ENCODE measurements at regions not wholly inside any gene's neighbourhood (a gene's known extent, or its start where the extent isn't known, plus 50 kb on each side); places are given as distances from the start of the nearest gene placed in this dataset.
A peak's percentile ranks its signal among the peaks of the same experiment; 100 is the strongest.

DNA sequence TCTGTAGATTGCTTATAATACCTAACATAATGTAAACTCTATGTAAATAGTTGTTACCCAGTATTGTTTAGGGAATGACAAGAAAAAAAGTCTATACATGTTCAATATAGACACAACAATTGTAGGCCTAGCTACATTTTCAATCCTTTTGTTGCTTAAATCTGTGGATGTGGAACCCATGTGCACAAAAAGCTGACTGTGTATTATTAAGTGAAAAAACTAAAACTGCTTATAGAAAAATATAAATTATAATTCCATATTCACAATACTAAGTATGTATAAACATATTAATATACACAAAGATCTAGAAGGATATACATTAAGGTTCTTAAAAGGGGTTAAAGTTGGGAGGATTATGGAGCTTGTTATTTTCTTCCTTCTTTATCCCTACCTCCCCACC is 188.7 kb downstream of the PIK3R1 start:
- Mint-ChIP-seq H3K36me3 (ENCODE audit: low read depth) (peaks cover 2% of the 10 kb centered on the region), H3K27ac (no peak overlapping the region), H3K4me1 (ENCODE audit: low read depth) (peaks cover 30% of the 10 kb centered on the region), H3K9me3 (peaks cover 11% of the 10 kb centered on the region), H3K4me3 (no peak overlapping the region), H3K27me3 (ENCODE audit: insufficient read depth) (no peaks in the 10 kb centered on the region)
- intact Hi-C loops (cut with micrococcal nuclease) = no loop called here
- DNase-seq (ENCODE audit: low spot score) = no peak

DNA sequence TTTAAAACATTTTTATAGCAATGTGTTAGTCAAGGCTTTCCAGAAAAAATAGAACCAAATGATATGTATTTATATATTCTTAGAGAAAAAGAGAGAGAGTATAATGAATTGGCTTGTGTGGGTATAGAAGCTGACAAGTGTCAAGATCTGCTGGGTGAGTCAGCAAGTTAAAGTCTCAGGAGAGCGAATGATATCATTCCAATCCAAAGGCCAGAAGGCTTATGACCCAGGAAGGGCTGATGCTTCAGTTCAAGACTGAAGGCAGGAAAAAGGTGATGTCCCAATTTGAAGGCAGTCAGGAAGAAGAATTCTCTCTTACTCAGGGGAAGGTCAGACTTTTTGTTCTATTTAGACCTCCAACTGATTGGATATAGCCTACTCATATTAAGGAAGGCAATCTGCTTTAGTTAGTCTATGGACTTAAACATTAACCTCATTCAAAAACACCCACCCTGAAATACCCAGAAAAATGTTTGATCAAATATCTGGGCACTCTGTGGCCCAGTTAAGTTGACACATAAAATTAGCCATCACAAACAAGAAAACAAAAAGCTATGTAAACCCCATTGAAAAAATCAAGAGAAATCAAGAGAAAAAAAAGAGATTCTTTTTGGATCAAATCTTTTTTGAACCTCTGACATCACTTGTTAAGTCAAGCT is 189.6 kb downstream of the PIK3R1 start:
- H3K27me3 Mint-ChIP-seq (ENCODE audit: insufficient read depth) = no peaks in the 10 kb centered on the region
- peaks cover 30% of the 10 kb centered on the region for H3K4me1 Mint-ChIP-seq (ENCODE audit: low read depth)
- H3K36me3 Mint-ChIP-seq (ENCODE audit: low read depth) = peaks cover 2% of the 10 kb centered on the region
- peaks cover 11% of the 10 kb centered on the region for H3K9me3 Mint-ChIP-seq
- intact Hi-C loops (cut with micrococcal nuclease) = loop anchor here (5.0 kb wide), 1 partner anchor 38 kb away; no protein-coding TSS in a partner anchor
- DNase-seq (ENCODE audit: low spot score) = no peak
- no peak overlapping the region for H3K4me3 Mint-ChIP-seq
- no peak overlapping the region for H3K27ac Mint-ChIP-seq

DNA sequence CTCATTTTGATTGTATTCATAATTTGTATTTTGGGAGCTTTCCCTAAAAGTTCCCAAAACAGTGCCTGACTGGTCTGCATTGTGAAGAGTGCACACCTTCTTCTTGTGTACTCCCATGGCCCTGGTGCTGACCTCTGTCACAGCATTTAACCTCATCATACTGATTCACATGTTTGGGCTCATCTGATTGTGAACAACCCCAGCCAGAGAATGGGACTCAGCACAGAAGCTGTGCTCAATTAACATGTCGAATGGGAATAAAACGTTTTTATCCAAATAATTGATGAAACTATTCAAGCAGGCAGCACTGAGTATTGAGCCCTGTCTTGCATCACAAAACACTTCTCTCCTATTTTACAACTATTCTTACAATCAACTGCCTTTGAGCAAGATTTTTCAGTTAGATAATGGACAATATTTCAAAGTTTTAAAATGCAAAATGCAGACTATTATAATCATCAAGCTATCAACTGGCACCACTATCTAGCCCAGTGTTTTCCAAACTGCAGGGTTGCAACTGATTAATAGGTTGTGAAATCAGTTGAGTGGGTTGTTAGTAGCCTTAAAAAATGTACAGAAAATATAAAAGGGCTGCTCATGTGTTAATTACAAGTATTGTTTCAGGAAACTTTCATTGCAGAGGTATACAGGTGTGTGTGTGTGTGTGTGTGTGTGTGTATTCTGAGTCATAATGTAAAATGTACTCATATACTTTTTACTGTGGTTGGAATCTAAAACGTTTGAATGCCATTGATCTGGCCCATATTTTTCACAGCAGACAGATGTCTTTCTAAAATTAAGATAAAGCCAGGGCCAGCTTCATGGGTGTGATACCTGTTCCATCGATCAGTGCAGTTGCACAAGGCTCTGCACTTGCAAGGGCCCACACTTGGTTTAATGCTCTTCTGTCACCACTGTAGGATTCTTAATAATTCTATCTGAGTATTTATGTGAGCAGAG is 190.5 kb downstream of the PIK3R1 start:
- Mint-ChIP-seq H3K36me3 (ENCODE audit: low read depth) (peaks cover 2% of the 10 kb centered on the region), H3K27ac (peak overlapping the region; percentile 81), H3K9me3 (peaks cover 11% of the 10 kb centered on the region), H3K4me1 (ENCODE audit: low read depth) (peaks cover 30% of the 10 kb centered on the region), H3K4me3 (peak overlapping the region; percentile 47), H3K27me3 (ENCODE audit: insufficient read depth) (peaks cover 2% of the 10 kb centered on the region)
- intact Hi-C loops (cut with micrococcal nuclease) = loop anchor here (1.0 to 5.0 kb wide), 6 partner anchors 19 to 61 kb away; no protein-coding TSS in a partner anchor
- DNase-seq (ENCODE audit: low spot score) = no peak

DNA sequence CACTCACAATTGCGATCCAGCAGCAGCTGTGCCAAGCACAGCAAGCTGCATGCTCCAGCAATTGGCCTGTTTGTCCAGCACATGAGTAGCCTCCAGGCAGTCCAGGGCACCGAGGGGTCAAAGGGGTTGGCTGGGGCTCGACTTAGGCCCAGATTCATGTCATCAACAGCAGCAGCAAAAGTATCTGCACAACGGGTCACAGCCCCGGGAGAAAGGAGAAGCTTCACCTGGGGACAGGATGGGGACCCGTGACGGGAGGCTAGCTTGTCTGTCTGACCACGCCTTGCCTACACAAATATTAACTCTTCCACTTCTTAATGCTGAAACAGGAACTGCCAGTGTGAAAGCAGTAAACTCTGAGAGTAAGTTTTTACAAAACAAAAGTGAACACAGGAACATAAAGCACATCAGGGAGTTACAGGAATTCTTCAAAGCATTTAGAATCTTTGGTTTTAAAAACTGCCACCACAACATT is 191.2 kb downstream of the PIK3R1 start:
- Mint-ChIP-seq H3K4me3 (peak overlapping the region; percentile 47), H3K4me1 (ENCODE audit: low read depth) (peaks cover 30% of the 10 kb centered on the region), H3K27ac (peak overlapping the region; percentile 81), H3K27me3 (ENCODE audit: insufficient read depth) (peaks cover 2% of the 10 kb centered on the region), H3K9me3 (peaks cover 6% of the 10 kb centered on the region), H3K36me3 (ENCODE audit: low read depth) (peaks cover 2% of the 10 kb centered on the region)
- intact Hi-C loops (cut with micrococcal nuclease) = loop anchor here (1.0 to 5.0 kb wide), 6 partner anchors 18 to 62 kb away; no protein-coding TSS in a partner anchor
- DNase-seq (ENCODE audit: low spot score) = no peak

DNA sequence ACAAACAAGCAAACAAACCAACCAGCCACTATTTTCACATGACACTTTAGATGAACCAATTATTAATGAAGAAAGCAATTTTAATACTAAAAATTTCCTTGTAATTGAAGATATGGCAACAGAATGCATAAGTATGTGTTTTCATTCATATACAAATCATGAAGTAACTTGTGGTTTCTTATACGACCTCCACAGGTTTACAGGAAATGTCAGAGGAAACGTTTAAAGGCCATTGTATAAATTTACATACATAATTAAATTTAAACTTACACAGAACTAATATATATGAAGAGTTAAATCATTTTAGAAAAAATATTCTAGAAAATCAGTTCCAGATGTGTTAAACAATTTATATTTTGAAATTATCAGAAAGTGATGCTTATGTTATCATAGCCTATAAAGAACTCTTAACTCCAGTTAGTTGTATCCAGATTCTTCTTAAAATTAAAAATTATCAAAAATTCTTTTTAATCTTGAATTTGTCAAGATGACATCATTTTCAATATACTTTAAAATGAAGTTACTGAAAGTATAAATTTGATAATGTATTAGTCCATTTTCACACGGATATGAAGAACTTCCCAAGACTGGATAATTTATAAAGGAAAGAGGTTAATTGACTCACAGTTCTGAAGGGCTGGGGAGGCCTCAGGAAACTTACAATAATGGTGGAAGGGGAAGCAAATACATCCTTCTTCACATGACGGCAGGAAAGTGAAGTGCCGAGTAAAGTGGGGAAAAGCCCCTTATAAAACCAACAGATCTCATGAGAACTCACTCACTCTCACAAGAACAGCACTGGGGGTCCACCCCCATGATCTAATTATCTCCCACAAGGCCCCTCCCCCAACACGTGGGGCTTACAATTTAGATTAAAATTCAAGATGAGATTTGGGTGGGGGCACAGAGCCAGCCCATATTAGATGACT is 192.0 kb downstream of the PIK3R1 start:
- Mint-ChIP-seq H3K4me3 (peak overlapping the region; percentile 47), H3K27me3 (ENCODE audit: insufficient read depth) (peaks cover 2% of the 10 kb centered on the region), H3K27ac (peak overlapping the region; percentile 81), H3K4me1 (ENCODE audit: low read depth) (peaks cover 30% of the 10 kb centered on the region), H3K9me3 (peaks cover 3% of the 10 kb centered on the region), H3K36me3 (ENCODE audit: low read depth) (peaks cover 2% of the 10 kb centered on the region)
- intact Hi-C loops (cut with micrococcal nuclease) = loop anchor here (2.0 to 5.0 kb wide), 3 partner anchors 40 to 63 kb away; no protein-coding TSS in a partner anchor
- DNase-seq (ENCODE audit: low spot score) = no peak

DNA sequence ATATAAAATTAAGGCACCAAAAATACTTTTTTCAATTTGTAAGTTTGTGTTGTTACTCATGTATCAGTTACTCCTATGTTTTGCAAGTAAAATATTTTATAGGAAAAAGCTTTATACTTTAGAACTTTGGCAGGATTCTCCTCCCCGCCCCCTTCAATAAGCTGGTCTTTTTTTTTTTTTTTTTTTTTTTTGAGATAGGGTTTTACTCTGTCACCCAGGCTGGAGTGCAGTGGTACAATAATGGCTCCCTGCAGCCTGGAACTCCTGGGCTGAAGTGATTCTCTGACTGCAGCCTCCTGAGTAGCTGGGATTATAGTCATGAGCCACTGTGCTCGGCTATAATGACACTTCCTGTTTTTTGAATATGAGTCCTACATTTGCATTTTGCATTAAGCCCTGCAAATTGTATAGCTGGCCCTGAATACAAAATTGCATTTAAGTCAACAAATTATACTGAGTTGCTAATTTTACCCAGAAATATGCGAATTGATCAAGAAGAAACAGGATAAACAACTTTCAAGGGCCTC is 192.9 kb downstream of the PIK3R1 start:
- peaks cover 3% of the 10 kb centered on the region for H3K36me3 Mint-ChIP-seq (ENCODE audit: low read depth)
- peaks cover 30% of the 10 kb centered on the region for H3K4me1 Mint-ChIP-seq (ENCODE audit: low read depth)
- no peak for DNase-seq (ENCODE audit: low spot score)
- peaks cover 2% of the 10 kb centered on the region for H3K27me3 Mint-ChIP-seq (ENCODE audit: insufficient read depth)
- intact Hi-C loops (cut with micrococcal nuclease) = loop anchor here (5.0 kb wide), 1 partner anchor 41 kb away; no protein-coding TSS in a partner anchor
- no peak overlapping the region for H3K27ac Mint-ChIP-seq
- H3K9me3 Mint-ChIP-seq = peaks cover 3% of the 10 kb centered on the region
- no peak overlapping the region for H3K4me3 Mint-ChIP-seq

DNA sequence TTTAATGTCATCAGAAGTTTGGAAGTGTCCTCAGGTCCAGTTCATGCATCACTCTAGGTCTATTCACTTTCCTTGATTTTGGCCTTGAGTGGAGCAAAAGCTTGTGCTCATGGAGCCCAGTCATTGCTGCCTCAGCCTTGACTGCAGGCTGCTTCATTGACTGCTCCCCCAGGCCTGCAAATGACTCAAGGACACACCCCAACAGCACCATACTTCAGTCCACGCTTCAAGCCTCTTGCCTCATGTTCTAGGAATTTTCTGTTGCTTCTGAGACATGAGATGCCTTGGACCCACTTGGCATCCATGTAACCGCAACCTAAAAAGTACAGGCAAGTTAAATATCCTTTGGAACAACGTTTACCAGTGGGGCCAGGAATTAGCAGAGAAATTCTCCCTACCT is 193.7 kb downstream of the PIK3R1 start:
- Mint-ChIP-seq H3K4me1 (ENCODE audit: low read depth) (peaks cover 30% of the 10 kb centered on the region), H3K36me3 (ENCODE audit: low read depth) (peaks cover 3% of the 10 kb centered on the region), H3K27me3 (ENCODE audit: insufficient read depth) (peaks cover 2% of the 10 kb centered on the region), H3K4me3 (no peak overlapping the region), H3K9me3 (peaks cover 3% of the 10 kb centered on the region), H3K27ac (no peak overlapping the region)
- no peak for DNase-seq (ENCODE audit: low spot score)
- intact Hi-C loops (cut with micrococcal nuclease) = loop anchor here (5.0 kb wide), 1 partner anchor 42 kb away; no protein-coding TSS in a partner anchor

DNA sequence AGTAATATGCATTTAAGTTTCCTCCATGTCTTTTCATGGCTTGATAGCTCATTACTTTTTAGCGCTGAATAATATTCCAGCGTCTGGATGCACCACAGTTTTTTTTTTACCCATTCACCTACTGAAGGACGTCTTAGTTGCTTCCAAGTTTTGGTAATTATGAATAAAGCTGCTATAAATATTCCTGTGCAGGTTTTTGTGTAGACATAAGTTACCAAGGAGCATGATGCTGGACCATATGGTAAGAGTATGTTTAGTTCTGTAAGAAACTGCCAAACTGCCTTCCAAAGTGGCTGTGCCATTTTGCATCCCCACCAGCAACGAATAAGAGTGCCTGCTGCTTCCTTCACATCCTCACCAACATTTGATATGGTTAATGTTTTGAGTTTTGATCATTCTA is 195.6 kb downstream of the PIK3R1 start:
- no peak overlapping the region for H3K4me3 Mint-ChIP-seq
- H3K27me3 Mint-ChIP-seq (ENCODE audit: insufficient read depth) = peaks cover 2% of the 10 kb centered on the region
- H3K27ac Mint-ChIP-seq = no peak overlapping the region
- H3K4me1 Mint-ChIP-seq (ENCODE audit: low read depth) = peaks cover 22% of the 10 kb centered on the region
- no peak for DNase-seq (ENCODE audit: low spot score)
- intact Hi-C loops (cut with micrococcal nuclease) = no loop called here
- H3K9me3 Mint-ChIP-seq = no peaks in the 10 kb centered on the region
- H3K36me3 Mint-ChIP-seq (ENCODE audit: low read depth) = peaks cover 2% of the 10 kb centered on the region

DNA sequence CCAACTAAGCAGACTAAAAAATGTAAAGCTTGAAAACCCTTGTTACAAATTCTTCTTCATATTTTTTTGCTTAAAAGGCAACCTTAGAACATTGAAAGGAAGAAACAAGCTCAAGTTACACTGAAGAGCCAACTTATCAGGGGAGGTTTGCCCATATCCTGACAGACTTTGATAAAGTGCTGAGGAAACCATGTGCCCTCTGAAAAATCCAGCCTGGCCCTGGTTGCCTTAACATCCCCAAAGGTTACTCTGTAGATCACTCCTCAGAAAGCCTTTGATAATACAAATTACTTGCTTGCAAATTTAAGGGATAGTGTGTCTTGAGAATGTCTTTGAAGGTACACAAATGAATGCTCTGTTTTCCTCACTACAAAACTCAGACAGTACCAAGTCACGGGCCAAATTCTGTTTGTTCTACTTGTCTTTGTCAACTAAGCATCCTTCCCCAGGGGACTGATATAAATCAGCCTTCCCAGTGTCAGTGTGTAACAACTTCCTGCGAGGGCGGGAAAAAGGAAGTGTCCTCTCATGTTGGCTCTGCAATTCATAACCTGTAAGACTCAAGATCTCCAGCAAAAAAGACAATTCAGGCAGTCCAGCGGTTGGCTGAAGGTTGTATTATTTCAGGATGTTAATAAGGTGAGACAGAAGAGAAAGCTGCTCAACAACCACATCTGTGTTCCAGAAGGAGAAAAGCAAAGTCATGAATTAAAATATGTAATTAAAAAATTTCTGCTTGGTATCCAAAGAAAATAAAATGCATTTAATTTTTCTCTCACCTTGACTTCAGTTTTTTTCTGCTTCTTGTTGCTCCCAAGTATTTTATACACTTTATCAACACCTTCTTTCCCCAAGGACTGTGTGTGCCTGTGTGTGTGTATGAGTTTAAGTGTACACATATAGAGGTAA is 199.9 kb downstream of the PIK3R1 start:
- no peaks in the 10 kb centered on the region for H3K9me3 Mint-ChIP-seq
- H3K4me3 Mint-ChIP-seq = no peak overlapping the region
- peaks cover 5% of the 10 kb centered on the region for H3K36me3 Mint-ChIP-seq (ENCODE audit: low read depth)
- H3K4me1 Mint-ChIP-seq (ENCODE audit: low read depth) = peaks cover 10% of the 10 kb centered on the region
- no peak for DNase-seq (ENCODE audit: low spot score)
- H3K27me3 Mint-ChIP-seq (ENCODE audit: insufficient read depth) = peaks cover 8% of the 10 kb centered on the region
- intact Hi-C loops (cut with micrococcal nuclease) = no loop called here
- no peak overlapping the region for H3K27ac Mint-ChIP-seq

DNA sequence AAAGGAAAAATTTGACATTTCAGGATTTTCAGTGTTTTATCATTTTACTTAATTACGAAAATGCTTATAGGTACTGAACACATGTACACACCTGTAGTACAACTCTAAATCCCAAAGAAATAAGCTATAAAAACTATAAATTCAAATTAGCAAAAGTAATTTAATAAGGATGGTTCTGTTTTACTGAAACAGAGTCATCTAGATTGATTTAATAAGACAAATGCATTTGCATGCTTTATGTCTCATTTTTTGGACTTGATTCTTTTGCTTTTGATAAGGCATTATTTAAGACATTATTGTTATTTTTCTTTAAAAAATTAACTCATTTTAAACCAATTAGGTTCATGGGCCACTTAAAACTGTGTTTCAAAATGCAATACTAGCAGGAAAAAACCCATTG is 201.2 kb downstream of the PIK3R1 start:
- intact Hi-C loops (cut with micrococcal nuclease) = no loop called here
- DNase-seq (ENCODE audit: low spot score) = no peak
- Mint-ChIP-seq H3K4me1 (ENCODE audit: low read depth) (peaks cover 11% of the 10 kb centered on the region), H3K27me3 (ENCODE audit: insufficient read depth) (peaks cover 5% of the 10 kb centered on the region), H3K27ac (no peak overlapping the region), H3K4me3 (no peak overlapping the region), H3K36me3 (ENCODE audit: low read depth) (peaks cover 5% of the 10 kb centered on the region), H3K9me3 (no peaks in the 10 kb centered on the region)

DNA sequence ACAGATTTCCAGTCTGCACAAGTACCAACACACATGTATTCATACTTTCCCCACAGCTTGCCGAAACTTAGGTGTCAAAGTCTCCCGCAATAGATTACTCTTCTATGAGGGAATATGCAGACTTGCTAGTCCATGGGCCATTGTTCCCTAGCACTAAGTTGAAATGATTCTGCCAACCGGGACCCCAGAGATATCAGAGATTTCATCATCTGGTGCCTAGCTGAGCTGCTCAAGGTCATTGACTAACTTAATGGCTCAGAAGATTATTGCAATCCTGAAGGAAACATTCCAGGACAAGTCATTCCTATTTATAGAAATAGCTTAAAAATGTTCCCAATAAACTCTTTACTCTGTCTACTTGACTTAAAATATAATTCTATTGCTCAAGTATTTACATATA is 202.6 kb downstream of the PIK3R1 start:
- intact Hi-C loops (cut with micrococcal nuclease) = no loop called here
- no peak for DNase-seq (ENCODE audit: low spot score)
- H3K4me3 Mint-ChIP-seq = no peak overlapping the region
- peaks cover 26% of the 10 kb centered on the region for H3K4me1 Mint-ChIP-seq (ENCODE audit: low read depth)
- H3K27ac Mint-ChIP-seq = no peak overlapping the region
- peaks cover 5% of the 10 kb centered on the region for H3K27me3 Mint-ChIP-seq (ENCODE audit: insufficient read depth)
- no peaks in the 10 kb centered on the region for H3K9me3 Mint-ChIP-seq
- H3K36me3 Mint-ChIP-seq (ENCODE audit: low read depth) = peaks cover 3% of the 10 kb centered on the region
